GM18507 (cell line): ENCODE measurements at regions not wholly inside any gene's neighbourhood (a gene's known extent, or its start where the extent isn't known, plus 50 kb on each side); places are given as distances from the start of the nearest gene placed in this dataset.
"Not testable (repeated sequence)": the region's sequence is repeated elsewhere in the genome, so short reads cannot be mapped to it uniquely, and the experiment has no call there.

Experiments
- DNase-seq: peaks from one replicate; pipeline ENCODE4 v3.0.0; 2011; ENCODE audit warnings: low read depth; ENCODE audit not compliant: insufficient read length; ENCODE audit errors: extremely low spot score
- FAIRE-seq: peaks from 2 replicates; lab custom pipeline; 2011; peaks lifted over from hg19 to GRCh38; lab: Jason Lieb, UNC

DNA sequence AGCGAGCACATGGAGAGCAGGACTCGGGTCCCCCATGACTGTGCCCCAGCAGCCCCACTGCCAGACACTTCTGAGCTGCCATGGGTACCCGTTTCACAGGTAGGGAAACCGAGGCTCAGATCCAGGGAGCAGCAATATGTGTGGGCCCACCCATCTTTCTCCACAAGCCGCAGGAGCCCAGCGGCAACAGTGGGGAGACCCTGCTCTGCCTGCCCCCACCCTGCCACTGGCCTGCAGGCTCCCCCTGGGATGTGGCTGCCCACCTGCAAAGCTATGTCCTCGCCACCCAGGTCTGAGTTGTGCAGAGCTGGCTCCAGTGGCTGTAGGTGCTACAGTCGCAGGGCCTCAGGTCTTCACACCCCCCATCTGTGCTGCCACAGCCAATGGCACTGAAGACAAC lies 50.6 kb upstream of the C1QTNF9B start:
- no peak for DNase-seq
- FAIRE-seq, result no peak

DNA sequence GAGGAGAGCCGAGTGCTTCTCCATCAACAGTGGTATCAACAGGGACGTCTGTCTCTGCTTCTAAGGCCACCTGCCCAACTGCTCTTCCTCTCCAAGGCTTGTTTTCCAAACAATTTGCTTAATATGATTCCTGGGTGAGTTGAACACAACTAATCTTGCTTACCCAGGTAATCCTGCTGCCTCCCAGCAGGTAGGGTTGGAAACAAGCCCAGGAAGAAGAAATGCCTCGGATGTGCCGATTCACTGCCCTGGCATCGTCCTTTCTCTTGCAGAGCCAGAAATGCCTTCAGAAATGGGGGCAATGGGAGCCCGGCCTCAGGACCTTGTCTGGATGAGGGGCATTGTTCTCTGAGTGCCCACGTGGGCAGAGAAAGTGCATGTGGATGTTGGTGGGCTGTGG lies 51.9 kb upstream of the C1QTNF9B start:
- no peak for DNase-seq
- FAIRE-seq, result no peak

DNA sequence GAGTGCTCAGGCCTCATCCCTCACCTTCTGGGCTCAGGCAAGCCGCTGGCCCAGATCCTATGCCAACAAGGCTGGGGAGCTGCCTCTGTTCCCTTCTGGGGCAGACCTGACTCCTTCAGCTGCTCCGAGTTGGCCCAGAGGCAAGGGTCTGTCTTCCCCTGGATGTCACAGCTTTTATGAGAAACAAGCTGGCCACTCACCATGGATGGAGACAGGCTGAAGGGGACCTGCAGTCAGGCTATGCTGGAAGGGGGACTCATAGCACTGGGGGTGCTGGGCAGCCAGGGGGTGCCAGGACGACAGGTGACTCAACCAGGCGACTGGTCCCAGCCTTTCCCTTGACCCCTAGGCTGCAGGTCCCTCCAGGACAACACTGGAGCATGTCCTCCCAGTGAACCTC lies 52.4 kb upstream of the C1QTNF9B start:
- FAIRE-seq, result no peak
- no peak for DNase-seq

DNA sequence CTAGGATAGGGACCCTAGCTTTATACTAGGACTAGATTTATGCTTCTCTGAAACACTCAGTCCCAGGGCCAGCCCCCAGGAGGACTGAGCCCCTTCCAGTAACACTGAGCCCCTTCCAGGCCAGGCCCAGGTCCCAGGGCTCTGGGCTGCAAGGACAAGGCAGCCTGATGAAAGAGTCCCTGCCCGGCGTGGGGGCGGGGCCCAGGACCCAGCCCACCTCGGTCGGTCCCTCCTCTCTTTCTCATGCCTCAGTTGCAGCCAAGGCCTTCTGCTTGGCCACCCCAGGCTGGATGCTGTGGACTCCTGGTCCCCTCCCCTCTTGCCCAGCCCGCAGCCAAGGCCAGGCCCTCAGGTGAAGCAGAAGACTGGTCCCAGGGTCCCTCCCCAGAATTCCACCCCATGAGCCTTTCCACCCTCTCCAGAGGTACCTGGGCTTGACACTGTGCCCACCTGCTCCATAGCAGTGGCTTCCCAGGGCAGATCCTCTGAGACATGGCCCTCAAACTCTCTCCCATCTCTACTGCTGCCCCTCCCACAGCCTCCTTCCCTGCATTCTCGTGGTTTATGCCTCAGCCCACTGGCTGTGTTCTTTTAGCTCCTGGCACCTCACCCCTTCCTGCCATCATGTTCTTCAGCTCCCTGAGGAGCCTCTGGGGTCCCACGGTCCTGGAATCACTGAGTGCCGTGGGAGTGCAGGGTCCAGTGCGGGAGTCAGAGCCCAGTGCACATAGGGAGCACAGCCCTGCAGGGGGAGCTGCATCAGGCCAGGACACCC lies 53.6 kb upstream of the C1QTNF9B start:
- FAIRE-seq, result no peak
- no peak for DNase-seq

DNA sequence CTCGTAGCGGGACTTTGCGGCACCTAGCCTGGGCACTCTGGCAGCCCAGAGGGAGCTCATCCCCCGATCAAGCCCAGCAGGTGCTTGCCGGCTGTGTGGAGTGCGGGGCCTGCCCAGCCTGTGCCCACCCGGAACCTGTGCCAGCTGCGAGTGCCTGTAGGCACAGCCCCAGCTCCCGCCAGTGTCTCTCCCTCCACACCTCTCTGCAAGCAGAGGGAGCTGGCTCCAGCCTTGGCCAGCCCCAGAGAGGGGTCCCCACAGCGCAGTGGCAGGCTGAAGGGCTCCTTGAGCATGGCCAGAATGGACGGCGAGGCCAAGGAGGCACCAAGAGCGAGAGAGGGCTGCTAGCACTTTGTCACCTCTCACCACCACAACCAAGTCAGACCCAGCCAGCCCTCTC lies 55.5 kb upstream of the C1QTNF9B start:
- DNase-seq (no peak), FAIRE-seq (no peak)

DNA sequence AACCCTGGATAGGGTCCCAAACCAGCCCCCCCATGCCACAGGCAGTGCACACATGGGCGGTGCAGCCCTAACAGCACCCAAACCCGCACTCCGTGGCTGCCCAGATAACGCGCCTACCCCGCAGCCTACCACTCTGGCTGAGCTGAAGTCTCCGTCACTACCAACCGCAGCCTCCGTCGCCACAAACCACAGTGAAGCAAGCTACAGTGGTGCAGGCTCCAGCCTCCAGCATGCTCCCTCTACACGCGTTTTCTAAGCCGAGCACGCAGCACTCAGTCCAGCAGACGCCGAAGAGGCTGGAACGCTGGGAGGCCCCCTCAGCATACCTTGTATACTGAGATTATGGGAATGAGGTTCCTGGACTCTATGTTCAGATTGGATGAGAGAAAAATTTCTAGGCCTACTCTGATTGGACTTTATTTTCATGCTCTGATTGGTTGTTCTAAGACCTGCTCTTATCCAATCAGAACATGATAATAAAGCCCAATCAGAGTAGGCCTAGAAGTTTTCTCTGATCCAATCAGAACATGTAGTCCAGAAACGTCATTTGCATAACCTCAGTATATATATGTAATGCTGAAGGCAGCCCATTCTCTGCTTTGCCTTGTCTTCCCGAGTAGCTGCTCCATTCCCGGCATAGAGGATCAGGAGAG lies 56.7 kb upstream of the C1QTNF9B start:
- DNase-seq (no peak), FAIRE-seq (no peak)

DNA sequence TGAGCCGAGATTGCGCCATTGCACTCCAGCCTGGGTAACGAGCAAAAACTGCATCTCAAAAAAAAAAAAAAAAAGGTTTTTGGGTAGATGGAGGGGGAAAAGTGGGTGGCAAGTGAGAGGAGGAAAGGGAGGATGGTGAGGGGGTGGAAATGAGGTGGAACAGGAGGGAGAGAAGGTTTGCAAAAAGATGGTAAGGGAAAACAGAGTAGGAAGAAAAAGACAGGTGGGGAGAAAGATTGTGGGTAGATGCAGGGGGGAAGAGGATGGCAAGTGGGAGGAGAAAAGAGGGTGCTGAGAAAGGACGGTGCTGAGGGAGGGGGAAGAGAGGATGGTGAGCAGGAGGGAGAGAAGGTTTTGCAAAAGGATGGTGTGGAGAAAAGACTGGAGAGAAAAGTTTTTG lies 57.8 kb upstream of the C1QTNF9B start:
- DNase-seq (no peak), FAIRE-seq (no peak)

DNA sequence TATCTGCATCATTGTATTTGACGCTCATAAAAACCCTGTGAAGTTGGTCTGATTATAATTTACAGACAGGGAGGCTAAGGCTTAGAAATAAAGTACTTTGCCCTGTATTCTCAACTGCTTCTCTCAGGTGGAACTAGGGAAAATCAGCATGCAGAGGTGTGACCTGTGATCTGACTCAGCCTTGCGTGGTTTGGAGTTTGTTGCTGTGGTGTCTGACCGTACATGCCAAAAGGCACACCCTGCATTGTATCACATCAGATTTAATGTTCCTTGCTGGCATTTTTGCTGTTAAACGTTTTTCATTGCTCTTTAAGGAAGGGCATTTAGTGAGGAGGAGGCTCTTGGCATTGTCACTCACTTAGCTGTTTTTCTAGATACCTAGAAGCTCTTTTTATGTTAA lies 58.8 kb upstream of the C1QTNF9B start:
- FAIRE-seq (peak; percentile 35), DNase-seq (no peak)

DNA sequence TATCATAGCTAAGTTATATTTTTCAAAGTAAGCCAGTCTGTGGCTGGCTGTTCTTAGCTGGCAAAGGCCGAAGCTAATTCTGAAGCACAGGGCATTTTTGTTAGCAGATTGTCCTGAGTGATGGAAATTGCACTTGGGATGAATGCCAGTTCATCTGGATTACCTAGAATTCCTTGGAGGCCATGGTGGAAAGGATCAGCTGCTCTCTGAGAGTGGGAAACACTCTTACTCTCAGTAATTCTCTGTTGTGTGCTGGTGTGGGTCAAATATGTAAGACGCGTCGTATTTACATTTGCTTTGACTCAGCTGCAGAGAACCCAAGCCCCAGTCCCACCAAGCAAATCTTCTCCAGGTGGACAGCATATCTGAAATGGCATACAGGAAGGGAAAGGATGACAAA lies 60.7 kb upstream of the C1QTNF9B start:
- FAIRE-seq (no peak), DNase-seq (no peak)

DNA sequence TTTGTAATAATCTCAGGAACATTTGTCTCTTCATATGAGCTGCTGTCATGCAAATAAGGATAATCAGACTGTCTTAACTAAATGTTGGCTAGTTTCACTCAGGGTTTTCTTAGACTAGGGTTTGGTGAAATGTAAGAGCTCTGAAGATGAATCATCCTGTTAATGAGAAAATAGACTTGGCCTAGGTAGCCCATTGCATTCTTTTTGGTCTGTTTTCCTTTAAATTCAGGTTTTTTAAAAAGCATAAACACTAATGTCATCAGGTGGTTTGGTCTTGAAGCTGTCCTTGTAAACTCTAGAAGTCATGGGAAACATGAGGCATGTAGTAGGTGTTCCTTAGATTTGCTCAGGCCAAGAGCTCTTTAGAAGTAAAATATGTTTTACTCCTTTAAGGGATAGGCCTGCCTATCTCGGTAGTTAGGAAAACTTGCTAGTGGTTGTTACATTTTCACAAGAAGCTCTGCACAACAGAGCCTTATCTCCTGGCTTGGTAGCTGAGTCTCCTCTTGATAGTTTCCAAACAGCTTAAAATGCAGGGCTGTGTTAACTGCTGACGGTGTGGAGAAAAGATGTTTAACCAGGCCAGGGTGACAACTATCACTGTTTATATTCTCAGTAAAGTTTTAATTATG lies 62.0 kb upstream of the C1QTNF9B start:
- DNase-seq (no peak), FAIRE-seq (no peak)

DNA sequence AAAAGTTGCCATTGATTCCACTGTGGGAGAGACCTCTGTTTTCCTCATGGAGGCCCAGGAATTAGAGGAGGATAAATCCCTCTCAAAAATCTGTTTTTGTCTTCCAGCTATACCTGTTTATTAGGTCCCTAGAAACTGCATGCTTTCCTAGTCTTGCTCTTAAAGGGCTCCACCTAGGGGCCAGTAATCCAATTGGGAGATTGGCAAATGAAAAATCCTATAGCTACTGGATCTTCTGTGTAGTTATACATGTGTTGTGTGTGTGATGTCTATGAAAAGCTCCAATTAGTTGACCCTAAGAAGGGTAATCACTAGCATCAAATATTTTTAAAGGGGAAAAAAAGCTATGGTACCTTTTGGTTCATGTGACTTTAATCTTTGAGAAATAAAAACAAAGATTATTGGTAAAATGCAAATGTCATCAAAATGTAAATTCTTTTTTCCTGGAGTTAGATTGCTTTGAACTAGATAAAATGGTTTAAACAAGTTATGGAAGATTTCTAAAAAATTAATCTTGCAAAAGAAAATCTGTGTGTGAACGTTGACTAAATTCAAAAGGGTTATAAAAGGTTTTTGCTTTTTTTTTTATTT lies 63.4 kb upstream of the C1QTNF9B start:
- FAIRE-seq (peak; percentile 26), DNase-seq (no peak)

DNA sequence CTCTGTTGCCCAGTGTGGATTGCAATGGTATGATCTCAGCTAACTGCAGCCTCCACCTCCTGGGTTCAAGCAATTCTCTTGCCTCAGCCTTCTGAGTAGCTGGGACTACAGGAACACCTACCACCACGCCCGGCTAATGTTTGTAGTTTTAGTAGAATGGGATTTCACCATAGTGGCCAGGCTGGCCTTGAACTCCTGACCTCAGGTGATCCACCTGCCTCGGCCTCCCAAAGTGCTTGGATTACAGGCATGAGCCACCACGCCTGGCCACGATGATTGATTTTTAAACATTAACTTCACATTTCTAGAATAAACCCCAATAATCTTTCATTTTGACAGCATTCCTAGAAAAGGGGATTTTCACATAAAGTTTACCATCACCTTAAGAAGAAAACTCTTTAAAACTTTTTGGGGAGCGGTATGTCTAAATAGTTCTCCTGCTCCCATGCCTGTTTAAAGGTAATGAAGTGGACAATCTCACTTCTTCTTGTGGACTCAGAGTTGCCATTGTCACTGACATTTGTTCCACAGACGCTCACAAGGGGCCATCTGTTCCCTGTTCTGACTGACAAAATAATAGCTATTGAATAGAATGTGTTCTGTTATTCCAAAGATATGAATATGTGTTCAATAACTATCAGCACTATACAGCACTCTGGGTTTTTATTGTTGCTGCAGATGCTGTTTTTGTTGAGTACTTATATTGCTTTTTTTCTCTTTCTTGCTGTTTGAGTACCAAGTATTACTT lies 66.1 kb upstream of the C1QTNF9B start:
- peak; percentile 84 for FAIRE-seq
- no peak for DNase-seq

DNA sequence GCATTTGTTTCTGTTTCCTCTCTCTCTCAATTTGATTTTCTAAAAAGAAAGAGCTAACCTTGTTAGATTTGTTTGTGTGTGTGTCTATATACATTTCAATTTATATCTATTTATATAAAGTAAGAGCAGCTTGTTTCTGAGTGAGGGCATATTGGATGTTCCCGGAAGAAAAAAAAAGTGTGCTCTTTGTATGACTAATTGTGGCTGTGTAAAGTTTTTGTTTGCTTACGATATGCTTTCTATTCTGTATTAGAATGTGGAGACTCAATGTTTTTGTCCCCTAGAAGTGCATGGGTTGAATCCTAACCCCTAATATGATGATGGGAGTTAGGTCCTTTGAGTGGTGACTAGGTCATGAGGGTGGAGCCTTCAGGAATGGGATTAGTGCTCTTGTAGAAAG lies 66.6 kb upstream of the C1QTNF9B start:
- FAIRE-seq, result no peak

DNA sequence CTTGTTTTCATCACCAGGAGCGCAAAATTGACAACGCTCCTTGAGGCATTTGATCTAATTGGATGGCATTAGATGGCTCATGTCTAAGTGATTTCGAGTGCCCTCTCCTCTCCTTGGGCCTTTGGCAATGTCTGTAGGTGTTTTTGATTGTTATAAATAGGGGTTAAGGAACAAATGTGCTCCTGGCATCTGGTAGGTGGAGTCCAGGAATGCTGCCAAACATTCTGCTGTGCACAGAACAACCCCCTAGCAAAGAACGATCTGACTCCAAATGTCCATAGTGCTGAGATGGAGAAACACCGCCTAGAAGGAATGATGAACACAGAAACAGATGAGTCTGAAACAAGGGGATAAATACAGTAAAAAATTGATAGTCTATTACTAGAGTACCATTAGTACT lies 68.0 kb upstream of the C1QTNF9B start:
- DNase-seq, result no peak
- no peak for FAIRE-seq

More for the DNA sequence above, 66.6 kb upstream of the C1QTNF9B start:
- DNase-seq, result no peak

DNA sequence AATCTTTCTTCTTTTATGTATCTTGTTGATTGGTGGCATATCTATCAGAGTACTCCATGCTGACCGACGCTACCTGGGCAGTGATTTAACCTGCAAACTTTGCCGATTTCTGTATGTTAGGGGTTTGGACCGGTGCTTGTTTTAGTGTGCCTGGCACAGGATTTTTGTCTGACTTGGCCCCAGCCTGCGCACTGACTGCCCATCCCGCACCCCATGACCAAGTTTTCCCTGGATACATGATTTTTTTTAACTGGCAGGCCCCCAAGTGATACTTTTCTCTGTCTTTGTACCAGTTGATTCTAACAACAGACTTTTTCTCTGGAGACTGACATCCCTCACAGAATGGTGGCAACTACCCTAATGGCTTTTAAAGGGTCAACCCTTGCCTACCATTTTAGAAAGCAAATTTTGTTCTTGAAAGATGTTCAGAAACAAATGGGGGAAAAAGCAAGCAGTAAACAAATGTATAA lies 69.0 kb upstream of the C1QTNF9B start:
- FAIRE-seq, result no peak

DNA sequence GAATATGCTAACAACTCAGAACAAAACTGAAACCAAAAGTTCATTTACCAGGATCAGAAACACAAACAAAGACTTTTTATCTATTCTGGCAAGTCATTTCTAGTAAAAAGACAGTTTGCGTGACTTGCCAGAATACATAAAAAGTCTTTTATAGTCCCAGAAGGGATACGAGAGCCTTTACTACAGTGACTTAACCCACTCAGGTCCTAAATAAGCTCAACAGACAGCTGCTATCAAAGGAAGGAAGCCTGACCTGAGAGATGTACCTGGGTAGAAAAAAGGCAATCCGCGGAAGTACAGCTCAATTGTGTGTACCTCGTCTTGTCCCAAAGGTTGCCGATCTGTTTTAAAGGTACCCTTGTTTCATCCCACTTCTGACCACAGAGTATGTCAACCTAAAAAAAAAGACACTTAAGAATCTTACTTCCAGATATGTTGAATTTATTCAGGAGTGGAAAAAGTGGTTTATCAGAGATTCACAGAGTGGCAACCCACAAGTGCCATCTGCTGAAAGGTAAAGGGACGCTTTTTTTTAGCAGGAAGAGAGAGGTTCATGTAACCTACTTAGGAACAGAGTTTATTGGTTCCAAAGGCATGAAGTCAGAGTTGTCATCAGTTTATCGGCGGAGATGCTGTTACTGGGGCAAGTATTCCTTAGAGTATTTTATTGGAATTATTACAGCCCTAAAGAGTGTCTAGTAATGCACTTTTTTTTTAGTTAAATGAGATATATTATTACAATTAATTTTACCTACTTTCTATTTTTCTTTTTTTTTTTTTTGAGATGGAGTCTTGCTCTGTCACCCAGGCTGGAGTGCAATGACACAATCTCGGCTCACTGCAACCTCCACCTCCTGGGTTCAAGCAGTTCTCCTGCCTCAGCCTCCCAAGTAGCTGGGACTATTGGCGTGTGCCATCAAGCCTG lies 69.7 kb upstream of the C1QTNF9B start:
- no peak for DNase-seq
- FAIRE-seq, result peak; percentile 76

More for the DNA sequence above, 69.0 kb upstream of the C1QTNF9B start:
- no peak for DNase-seq

DNA sequence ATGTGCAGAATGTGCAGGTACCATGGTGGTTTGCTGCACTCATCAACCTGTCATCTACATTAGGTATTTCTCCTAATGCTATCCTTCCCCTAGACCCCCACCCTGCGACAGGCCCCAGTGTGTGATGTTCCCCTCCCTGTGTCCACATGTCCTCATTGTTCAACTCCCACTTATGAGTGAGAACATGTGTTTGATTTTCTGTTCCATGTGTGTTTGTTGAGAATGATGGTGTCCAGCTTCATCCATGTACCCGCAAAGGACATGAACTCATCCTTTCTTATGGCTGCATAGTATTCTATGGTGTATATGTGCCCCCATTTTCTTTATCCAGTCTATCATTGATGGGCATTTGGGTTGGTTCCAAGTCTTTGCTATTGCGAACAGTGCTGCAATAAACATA lies 70.5 kb upstream of the C1QTNF9B start:
- not testable (repeated sequence) for DNase-seq, FAIRE-seq

DNA sequence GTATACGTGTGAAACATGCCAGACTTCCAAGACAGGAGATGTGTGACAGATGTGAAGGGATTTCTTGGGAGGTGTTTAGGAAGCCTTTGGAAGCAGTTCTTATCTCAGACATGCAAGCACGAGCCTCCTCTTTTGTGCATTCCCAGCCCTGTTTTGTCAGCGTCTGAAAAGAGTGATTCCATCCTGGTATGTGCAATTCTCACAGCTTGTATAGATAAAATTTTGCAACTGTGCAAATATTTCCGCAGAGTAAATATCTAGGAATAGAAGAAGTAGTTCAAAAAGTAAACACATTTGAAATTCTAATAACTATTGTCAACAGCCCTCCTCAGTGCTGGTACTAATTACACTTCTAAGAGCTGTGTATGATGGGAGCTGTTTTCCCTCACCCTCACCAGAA lies 72.3 kb upstream of the C1QTNF9B start:
- DNase-seq (no peak), FAIRE-seq (no peak)
